BLaER1 treated with 17β-estradiol and CSF1 and Interleukin-3, amounts not matched to agents 10 nM and 100 nM (cell line): ENCODE measurements at regions not wholly inside any gene's neighbourhood (a gene's known extent, or its start where the extent isn't known, plus 50 kb on each side); places are given as distances from the start of the nearest gene placed in this dataset.

Experiments used
- H3K27ac ChIP-seq, 11 experiments: shearing (Covaris generic); formaldehyde crosslinking; 2 replicates each; pipeline ENCODE4 v1.8.1; 2022
- H3K27me3 ChIP-seq, 11 experiments: shearing (Covaris generic); formaldehyde crosslinking; 2 replicates each; pipeline ENCODE4 v1.8.1; 2022
- H3K36me3 ChIP-seq, 11 experiments: shearing (Covaris generic); formaldehyde crosslinking; 2 replicates each; pipeline ENCODE4 v1.8.1; 2022
- H3K4me1 ChIP-seq, 10 experiments: shearing (Covaris generic); formaldehyde crosslinking; 2 replicates each; pipeline ENCODE4 v1.8.1; 2022
- H3K4me2 ChIP-seq, 11 experiments: shearing (Covaris generic); formaldehyde crosslinking; 2 replicates each; pipeline ENCODE4 v1.8.1; 2022
- H3K4me3 ChIP-seq, 10 experiments: shearing (Covaris generic); formaldehyde crosslinking; 2 replicates each; pipeline ENCODE4 v1.8.1; 2022
- H3K9ac ChIP-seq, 11 experiments: shearing (Covaris generic); formaldehyde crosslinking; 2 replicates each; pipeline ENCODE4 v1.8.1; 2022
- H3K9me3 ChIP-seq, 11 experiments: shearing (Covaris generic); formaldehyde crosslinking; replicated peaks in 1 of 11; 2 replicates each; pipeline ENCODE4 v1.8.1; 2022
- H4K20me1 ChIP-seq, 11 experiments: shearing (Covaris generic); formaldehyde crosslinking; 2 replicates each; pipeline ENCODE4 v1.8.1; 2022
- Cebpa-rat ChIP-seq, 11 experiments: shearing (Covaris generic); IDR thresholded peaks; 2 replicates each; pipeline ENCODE4 v1.8.1; 2022

- no peak overlapping the region for H3K9ac ChIP-seq
- no peaks in the 10 kb centered on the region for H3K9me3 ChIP-seq
Measured at GRCh38 chr5:168005093-168005492, 286.4 kb upstream of the WWC1 start.

GRCh38 chr5:168005936-168006335, 285.5 kb upstream of the WWC1 start:
- Histone ChIP-seq H3K4me1 (peaks cover 0 to 12% (median 7%) of the 10 kb centered on the region in 10 experiments; a peak in 7 of 20 replicates), H4K20me1 (no peaks in the 10 kb centered on the region; a peak in 2 of 22 replicates), H3K9ac (no peak overlapping the region), H3K9me3 (no peaks in the 10 kb centered on the region), H3K4me2 (no peak overlapping the region), H3K36me3 (peaks cover 0 to 37% (median 0%) of the 10 kb centered on the region in 11 experiments; a peak in 3 of 22 replicates), H3K27ac (0 out of 22 replicates have a peak overlapping the region, but pooled peaks of 1 of the 11 experiments have one; percentile 8), H3K4me3 (no peak overlapping the region), H3K27me3 (no peaks in the 10 kb centered on the region)
- no peak for TF ChIP-seq Cebpa-rat (IDR thresholded peaks at IDR 0.05)

More at GRCh38 chr5:168005093-168005492, 286.4 kb upstream of the WWC1 start:
- Histone ChIP-seq H3K4me2 (no peak overlapping the region), H3K27me3 (no peaks in the 10 kb centered on the region), H3K27ac (no peak overlapping the region), H3K4me1 (peaks cover 0 to 12% (median 7%) of the 10 kb centered on the region in 10 experiments; a peak in 7 of 20 replicates), H4K20me1 (no peaks in the 10 kb centered on the region; a peak in 2 of 22 replicates), H3K4me3 (no peak overlapping the region), H3K36me3 (peaks cover 0 to 40% (median 2%) of the 10 kb centered on the region in 11 experiments; a peak in 5 of 22 replicates)
- TF ChIP-seq Cebpa-rat (IDR thresholded peaks at IDR 0.05): no peak

GRCh38 chr5:168006456-168007130, 284.9 kb upstream of the WWC1 start:
- Histone ChIP-seq H3K9me3 (no peaks in the 10 kb centered on the region), H3K27ac (no peak overlapping the region; a peak in 1 of 22 replicates), H3K36me3 (peaks cover 0 to 31% (median 0%) of the 10 kb centered on the region in 11 experiments; a peak in 3 of 22 replicates), H3K9ac (no peak overlapping the region; a peak in 1 of 22 replicates), H3K4me2 (peak overlapping the region in 3 of 11 experiments; percentile 31 to 42 (median 36); a peak in 5 of 22 replicates), H3K4me1 (peaks cover 0 to 12% (median 7%) of the 10 kb centered on the region in 10 experiments; a peak in 7 of 20 replicates), H4K20me1 (no peaks in the 10 kb centered on the region; a peak in 2 of 22 replicates), H3K27me3 (no peaks in the 10 kb centered on the region), H3K4me3 (no peak overlapping the region)
- TF ChIP-seq Cebpa-rat (IDR thresholded peaks at IDR 0.05): no peak

- H3K9me3 ChIP-seq: no peaks in the 10 kb centered on the region
- no peak for TF ChIP-seq Cebpa-rat (IDR thresholded peaks at IDR 0.05)
- H3K36me3 ChIP-seq: peaks cover 0 to 28% (median 0%) of the 10 kb centered on the region in 11 experiments; a peak in 3 of 22 replicates
- no peak overlapping the region for H3K4me3 ChIP-seq
- no peaks in the 10 kb centered on the region; a peak in 2 of 22 replicates for H4K20me1 ChIP-seq
- H3K4me1 ChIP-seq: peaks cover 0 to 15% (median 7%) of the 10 kb centered on the region in 10 experiments; a peak in 7 of 20 replicates
- H3K27ac ChIP-seq: no peak overlapping the region; a peak in 1 of 22 replicates
- H3K9ac ChIP-seq: no peak overlapping the region
- no peaks in the 10 kb centered on the region for H3K27me3 ChIP-seq
- H3K4me2 ChIP-seq: 0 out of 22 replicates have a peak overlapping the region, but pooled peaks of 1 of the 11 experiments have one; percentile 36
Measured at GRCh38 chr5:168007286-168007685, 284.2 kb upstream of the WWC1 start.

GRCh38 chr5:168008555-168008954, 282.9 kb upstream of the WWC1 start:
- H3K36me3 ChIP-seq: peaks cover 0 to 20% (median 0%) of the 10 kb centered on the region in 11 experiments; a peak in 5 of 22 replicates
- H3K9ac ChIP-seq: no peak overlapping the region
- no peak for TF ChIP-seq Cebpa-rat (IDR thresholded peaks at IDR 0.05)
- H4K20me1 ChIP-seq: no peaks in the 10 kb centered on the region; a peak in 2 of 22 replicates
- no peak overlapping the region for H3K4me2 ChIP-seq
- H3K4me3 ChIP-seq: no peak overlapping the region
- peaks cover 0 to 15% (median 7%) of the 10 kb centered on the region in 10 experiments; a peak in 7 of 20 replicates for H3K4me1 ChIP-seq
- no peaks in the 10 kb centered on the region for H3K9me3 ChIP-seq
- no peak overlapping the region for H3K27ac ChIP-seq
- no peaks in the 10 kb centered on the region for H3K27me3 ChIP-seq

GRCh38 chr5:168011096-168011495, 280.3 kb upstream of the WWC1 start:
- H3K4me2 ChIP-seq: no peak overlapping the region
- no peak for TF ChIP-seq Cebpa-rat (IDR thresholded peaks at IDR 0.05)
- H3K9ac ChIP-seq: no peak overlapping the region
- H3K4me1 ChIP-seq: peaks cover 0 to 14% (median 7%) of the 10 kb centered on the region in 10 experiments; a peak in 7 of 20 replicates
- H3K4me3 ChIP-seq: no peak overlapping the region
- peaks cover 0 to 30% (median 6%) of the 10 kb centered on the region in 11 experiments; a peak in 9 of 22 replicates for H3K36me3 ChIP-seq
- H3K27me3 ChIP-seq: no peaks in the 10 kb centered on the region
- H3K9me3 ChIP-seq: no peaks in the 10 kb centered on the region
- no peaks in the 10 kb centered on the region; a peak in 2 of 22 replicates for H4K20me1 ChIP-seq
- H3K27ac ChIP-seq: no peak overlapping the region

- TF ChIP-seq Cebpa-rat (IDR thresholded peaks at IDR 0.05): no peak
- Histone ChIP-seq H3K4me2 (no peak overlapping the region), H3K27me3 (no peaks in the 10 kb centered on the region)
Measured at GRCh38 chr5:168012006-168012405, 279.4 kb upstream of the WWC1 start.

GRCh38 chr5:168013546-168013945, 277.9 kb upstream of the WWC1 start:
- Histone ChIP-seq H3K4me2 (no peak overlapping the region), H4K20me1 (no peaks in the 10 kb centered on the region; a peak in 2 of 22 replicates), H3K9me3 (no peaks in the 10 kb centered on the region), H3K27ac (no peak overlapping the region), H3K36me3 (peaks cover 0 to 29% (median 6%) of the 10 kb centered on the region in 11 experiments; a peak in 10 of 22 replicates), H3K4me3 (no peak overlapping the region), H3K4me1 (peaks cover 0 to 5% (median 0%) of the 10 kb centered on the region in 10 experiments; a peak in 1 of 20 replicates), H3K27me3 (no peaks in the 10 kb centered on the region), H3K9ac (no peak overlapping the region)
- TF ChIP-seq Cebpa-rat (IDR thresholded peaks at IDR 0.05): no peak

More at GRCh38 chr5:168012006-168012405, 279.4 kb upstream of the WWC1 start:
- H3K4me3 ChIP-seq: no peak overlapping the region
- H3K4me1 ChIP-seq: peaks cover 0 to 6% (median 2%) of the 10 kb centered on the region in 10 experiments; a peak in 4 of 20 replicates
- no peaks in the 10 kb centered on the region; a peak in 2 of 22 replicates for H4K20me1 ChIP-seq
- H3K36me3 ChIP-seq: peaks cover 0 to 32% (median 6%) of the 10 kb centered on the region in 11 experiments; a peak in 10 of 22 replicates
- no peak overlapping the region for H3K9ac ChIP-seq
- H3K27ac ChIP-seq: no peak overlapping the region
- H3K9me3 ChIP-seq: no peaks in the 10 kb centered on the region

- Histone ChIP-seq H3K9me3 (no peaks in the 10 kb centered on the region), H3K4me3 (no peak overlapping the region), H3K9ac (no peak overlapping the region), H3K4me1 (peaks cover 0 to 5% (median 0%) of the 10 kb centered on the region in 10 experiments; a peak in 1 of 20 replicates), H4K20me1 (no peaks in the 10 kb centered on the region; a peak in 2 of 22 replicates), H3K4me2 (no peak overlapping the region), H3K27ac (no peak overlapping the region), H3K27me3 (no peaks in the 10 kb centered on the region), H3K36me3 (peaks cover 0 to 29% (median 6%) of the 10 kb centered on the region in 11 experiments; a peak in 10 of 22 replicates)
- TF ChIP-seq Cebpa-rat (IDR thresholded peaks at IDR 0.05): no peak
Measured at GRCh38 chr5:168014433-168015123, 276.9 kb upstream of the WWC1 start.
